ENCODE measurements at regions not wholly inside any gene's neighbourhood (a gene's known extent, or its start where the extent isn't known, plus 50 kb on each side); places are given as distances from the start of the nearest gene placed in this dataset.

- no peak for TF ChIP-seq CTCF (IDR thresholded peaks at IDR 0.05)
- H3K9me3 ChIP-seq, result no peaks in the 10 kb centered on the region
Observed at GRCh38 chr5:36355516-36355915, 53.8 kb upstream of the RANBP3L start.

GRCh38 chr5:36356915-36357314 is 55.2 kb upstream of the RANBP3L start:
- no peaks in the 10 kb centered on the region for H3K9me3 ChIP-seq
- no peak for DNase-seq
- no peak overlapping the region for H3K4me3 ChIP-seq
- intact Hi-C loops (cut with DNase I; ENCODE audit: low total_unique reads), result no loop called here
- H3K27ac ChIP-seq, result no peak overlapping the region
- peaks cover 0 to 5% (median 0%) of the 10 kb centered on the region in 4 donors for H3K4me1 ChIP-seq
- TF ChIP-seq CTCF (IDR thresholded peaks at IDR 0.05), result no peak
- H3K36me3 ChIP-seq, result no peaks in the 10 kb centered on the region
- H3K27me3 ChIP-seq, result no peaks in the 10 kb centered on the region

More at GRCh38 chr5:36355516-36355915, 53.8 kb upstream of the RANBP3L start:
- Histone ChIP-seq H3K27ac (no peak overlapping the region), H3K27me3 (no peaks in the 10 kb centered on the region), H3K4me3 (no peak overlapping the region), H3K36me3 (no peaks in the 10 kb centered on the region), H3K4me1 (peaks cover 0 to 5% (median 0%) of the 10 kb centered on the region in 4 donors)
- intact Hi-C loops (cut with DNase I; ENCODE audit: low total_unique reads), result no loop called here
- DNase-seq, result no peak

GRCh38 chr5:36357391-36357975 is 55.8 kb upstream of the RANBP3L start:
- H3K27ac ChIP-seq, result no peak overlapping the region
- TF ChIP-seq CTCF (IDR thresholded peaks at IDR 0.05), result no peak
- peaks cover 0 to 5% (median 0%) of the 10 kb centered on the region in 4 donors for H3K4me1 ChIP-seq
- no peak overlapping the region for H3K4me3 ChIP-seq
- no peaks in the 10 kb centered on the region for H3K27me3 ChIP-seq
- H3K36me3 ChIP-seq, result no peaks in the 10 kb centered on the region
- intact Hi-C loops (cut with DNase I; ENCODE audit: low total_unique reads), result no loop called here
- DNase-seq, result no peak
- no peaks in the 10 kb centered on the region for H3K9me3 ChIP-seq

GRCh38 chr5:36359267-36359666 is 57.6 kb upstream of the RANBP3L start:
- Histone ChIP-seq H3K9me3 (no peaks in the 10 kb centered on the region), H3K27me3 (no peaks in the 10 kb centered on the region), H3K36me3 (no peaks in the 10 kb centered on the region), H3K4me1 (peaks cover 0 to 18% (median 1%) of the 10 kb centered on the region in 4 donors), H3K4me3 (no peak overlapping the region), H3K27ac (no peak overlapping the region)
- DNase-seq, result peak in 1 of 2 donors; percentile 25
- no peak for TF ChIP-seq CTCF (IDR thresholded peaks at IDR 0.05)
- intact Hi-C loops (cut with DNase I; ENCODE audit: low total_unique reads), result no loop called here

GRCh38 chr5:36360307-36360706 is 58.6 kb upstream of the RANBP3L start:
- TF ChIP-seq CTCF (IDR thresholded peaks at IDR 0.05), result no peak
- no peak overlapping the region for H3K27ac ChIP-seq
- no peak overlapping the region for H3K4me3 ChIP-seq
- no peaks in the 10 kb centered on the region for H3K9me3 ChIP-seq
- no peaks in the 10 kb centered on the region for H3K36me3 ChIP-seq
- H3K4me1 ChIP-seq, result peaks cover 0 to 28% (median 1%) of the 10 kb centered on the region in 4 donors
- intact Hi-C loops (cut with DNase I; ENCODE audit: low total_unique reads), result no loop called here
- DNase-seq, result no peak
- no peaks in the 10 kb centered on the region for H3K27me3 ChIP-seq

GRCh38 chr5:36363101-36363500 is 61.4 kb upstream of the RANBP3L start:
- DNase-seq, result no peak
- Histone ChIP-seq H3K27ac (peak overlapping the region in 1 of 2 donors; percentile 21), H3K27me3 (no peaks in the 10 kb centered on the region), H3K4me1 (peaks cover 0 to 48% (median 17%) of the 10 kb centered on the region in 4 donors), H3K36me3 (no peaks in the 10 kb centered on the region), H3K9me3 (no peaks in the 10 kb centered on the region), H3K4me3 (no peak overlapping the region)
- TF ChIP-seq CTCF (IDR thresholded peaks at IDR 0.05), result no peak
- intact Hi-C loops (cut with DNase I; ENCODE audit: low total_unique reads), result no loop called here

Measured in tibial artery (tissue), 4 donors.